Caco-2 (cell line): ENCODE measurements at regions not wholly inside any gene's neighbourhood (a gene's known extent, or its start where the extent isn't known, plus 50 kb on each side); places are given as distances from the start of the nearest gene placed in this dataset.
"Not testable (repeated sequence)": the region's sequence is repeated elsewhere in the genome, so short reads cannot be mapped to it uniquely, and the experiment has no call there.

ENCODE experiments used
- BruUV-seq: library from RNA; stranded (reverse); fragments of 400-500 nt; replicated peaks from 2 replicates; lab custom pipeline; 2021; lab: Mats Ljungman, UMichigan
- CTCF ChIA-PET: fragments of 300-600 bp; sonication (Branson Sonifier 250); formaldehyde crosslinking; loops from one replicate; lab custom pipeline; 2022; ENCODE audit warnings: antibody characterized with exemption; lab: Charles Lee
- POLR2A ChIA-PET: fragments of 300-600 bp; sonication (Branson Sonifier 250); formaldehyde crosslinking; loops from one replicate; lab custom pipeline; 2022; ENCODE audit warnings: antibody characterized with exemption; lab: Charles Lee
- DNase-seq, 2 experiments: peaks; one replicate each; pipeline versions ENCODE4 v3.0.0 to v3.0.0-alpha.2; 2020 to 2022
- H3K27me3 ChIP-seq: replicated peaks from 2 replicates; pipeline ENCODE4 v1.6.0; 2011; ENCODE audit warnings: low read length; ENCODE audit not compliant: control insufficient read depth, insufficient read depth
- H3K36me3 ChIP-seq: 2 replicates; pipeline ENCODE4 v1.5.1; 2011; ENCODE audit warnings: low read length; ENCODE audit not compliant: control insufficient read depth, insufficient read depth
- H3K4me1 ChIP-seq: fragments of 250-450 bp; sonication (Bioruptor Pico); 2 replicates; pipeline ENCODE4 v1.5.1; 2020; ENCODE audit warnings: mild to moderate bottlenecking
- H3K4me3 ChIP-seq: 2 replicates; pipeline ENCODE4 v1.5.1; 2011; ENCODE audit warnings: low read depth, mild to moderate bottlenecking, control low read depth, low read length
- H3K9me3 ChIP-seq: fragments of 250-450 bp; sonication (Bioruptor Pico); 2 replicates; pipeline ENCODE4 v1.5.1; 2020; ENCODE audit warnings: mild to moderate bottlenecking, moderate library complexity
- H3K27ac Mint-ChIP-seq: one replicate; pipeline ENCODE4 v1.8.0; 2022; ENCODE audit warnings: mixed read lengths; ENCODE audit not compliant: unreplicated experiment
- H3K27me3 Mint-ChIP-seq: one replicate; pipeline ENCODE4 v1.8.0; 2022; ENCODE audit warnings: mixed read lengths; ENCODE audit not compliant: insufficient read depth, unreplicated experiment
- H3K36me3 Mint-ChIP-seq: one replicate; pipeline ENCODE4 v1.8.0; 2022; ENCODE audit warnings: mild to moderate bottlenecking, mixed read lengths; ENCODE audit not compliant: insufficient read depth, unreplicated experiment
- H3K4me1 Mint-ChIP-seq: one replicate; pipeline ENCODE4 v1.8.0; 2022; ENCODE audit warnings: low read depth, mixed read lengths; ENCODE audit not compliant: unreplicated experiment
- H3K4me3 Mint-ChIP-seq: one replicate; pipeline ENCODE4 v1.8.0; 2022; ENCODE audit warnings: mild to moderate bottlenecking, moderate library complexity, mixed read lengths; ENCODE audit not compliant: unreplicated experiment
- H3K9me3 Mint-ChIP-seq: one replicate; pipeline ENCODE4 v1.8.0; 2022; ENCODE audit warnings: mixed read lengths; ENCODE audit not compliant: unreplicated experiment
- CTCF ChIP-seq, 2 experiments: fragments of 200-600 bp in 1 of 2; IDR thresholded peaks; 1 replicate in 1 of 2; 2 replicates in 1 of 2; pipeline versions ENCODE4 v1.5.1 to v1.8.0; 2011 to 2022; ENCODE audit warnings: antibody characterized with exemption in 1 of 2, control low read depth in 1 of 2, inconsistent platforms in 1 of 2, low read depth in 1 of 2, low read length in 1 of 2, mild to moderate bottlenecking in 1 of 2, moderate library complexity in 1 of 2; ENCODE audit not compliant: insufficient read depth in 1 of 2, severe bottlenecking in 1 of 2, unreplicated experiment in 1 of 2
- intact Hi-C: fragments of 100-400 bp; cut with micrococcal nuclease; formaldehyde crosslinking; loops from one replicate; pipeline ENCODE4 v1.10.0; 2022; ENCODE audit not compliant: unreplicated experiment

GRCh38 chr4:134089885-134090284 lies 111.7 kb downstream of the PABPC4L start:
- intact Hi-C loops = no loop called here
- no peaks in the 10 kb centered on the region for H3K27me3 ChIP-seq
- Mint-ChIP-seq H3K4me3 (no peak overlapping the region), H3K4me1 (no peaks in the 10 kb centered on the region), H3K9me3 (peaks cover 6% of the 10 kb centered on the region), H3K36me3 (no peaks in the 10 kb centered on the region), H3K27ac (no peak overlapping the region), H3K27me3 (no peaks in the 10 kb centered on the region)
- BruUV-seq = no TSS peak
- ChIA-PET POLR2A (no interaction called here), CTCF (no interaction called here)
- no peak for DNase-seq
- H3K36me3 ChIP-seq = no peaks in the 10 kb centered on the region
- H3K9me3 ChIP-seq = no peaks in the 10 kb centered on the region
- H3K4me1 ChIP-seq = peaks cover 3% of the 10 kb centered on the region; the same call in 1 of the 2 replicates
- H3K4me3 ChIP-seq = no peak overlapping the region
- TF ChIP-seq CTCF (IDR thresholded peaks at IDR 0.05; ENCODE audit: insufficient read depth in 1 of 2, low read depth in 1 of 2, low read length in 1 of 2, severe bottlenecking in 1 of 2, unreplicated experiment in 1 of 2) = no peak

GRCh38 chr4:134085496-134085895 lies 116.1 kb downstream of the PABPC4L start:
- Mint-ChIP-seq H3K9me3 (peaks cover 6% of the 10 kb centered on the region), H3K27ac (no peak overlapping the region), H3K4me3 (no peak overlapping the region), H3K27me3 (no peaks in the 10 kb centered on the region), H3K4me1 (no peaks in the 10 kb centered on the region), H3K36me3 (no peaks in the 10 kb centered on the region)
- H3K9me3 ChIP-seq = no peaks in the 10 kb centered on the region
- ChIA-PET POLR2A (no interaction called here), CTCF (no interaction called here)
- TF ChIP-seq CTCF (IDR thresholded peaks at IDR 0.05; ENCODE audit: insufficient read depth in 1 of 2, low read depth in 1 of 2, low read length in 1 of 2, severe bottlenecking in 1 of 2, unreplicated experiment in 1 of 2) = no peak
- intact Hi-C loops = no loop called here
- H3K27me3 ChIP-seq = no peaks in the 10 kb centered on the region
- no peak overlapping the region for H3K4me3 ChIP-seq
- H3K36me3 ChIP-seq = no peaks in the 10 kb centered on the region
- no TSS peak for BruUV-seq
- no peak for DNase-seq
- peaks cover 3% of the 10 kb centered on the region; the same call in 1 of the 2 replicates for H3K4me1 ChIP-seq

DNA sequence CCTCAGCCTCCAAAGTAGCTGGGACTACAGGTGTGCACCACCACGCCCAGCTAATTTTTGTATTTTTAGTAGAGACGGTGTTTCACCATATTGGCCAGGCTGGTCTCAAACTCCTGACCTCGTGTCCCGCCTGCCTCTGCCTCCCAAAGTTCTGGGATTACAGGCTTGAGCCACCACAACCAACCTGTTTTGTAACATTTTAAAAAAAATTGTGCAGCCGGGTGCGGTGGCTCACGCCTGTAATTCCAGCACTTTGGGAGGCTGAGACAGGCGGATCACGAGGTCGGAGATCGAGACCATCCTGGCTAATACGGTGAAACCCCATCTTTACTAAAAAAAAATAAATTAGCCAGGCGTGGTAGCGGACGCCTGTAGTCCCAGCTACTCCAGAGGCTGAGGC lies 122.5 kb downstream of the PABPC4L start:
- H3K36me3 ChIP-seq, H3K4me3 Mint-ChIP-seq, H3K4me1 Mint-ChIP-seq, H3K27me3 ChIP-seq, H3K36me3 Mint-ChIP-seq, H3K4me3 ChIP-seq, POLR2A ChIA-PET, H3K9me3 ChIP-seq, CTCF ChIA-PET, intact Hi-C loops, H3K27ac Mint-ChIP-seq, DNase-seq, H3K4me1 ChIP-seq, BruUV-seq, H3K27me3 Mint-ChIP-seq: not testable (repeated sequence)
- peaks cover 14% of the 10 kb centered on the region for H3K9me3 Mint-ChIP-seq
